IMR-90 (cell line): ENCODE measurements at regions not wholly inside any gene's neighbourhood (a gene's known extent, or its start where the extent isn't known, plus 50 kb on each side); places are given as distances from the start of the nearest gene placed in this dataset.

Experiments
- ATAC-seq: fragments of 200-7000 bp; cut with Tn5 transposase; 2 replicates; pipeline ENCODE4 v1.9.1; 2020; ENCODE audit warnings: low read depth, mild to moderate bottlenecking, moderate library complexity
- BruUV-seq: library from RNA; stranded (reverse); fragments of 400-500 nt; replicated peaks from 2 replicates; lab custom pipeline; 2021; lab: Mats Ljungman, UMichigan
- CTCF ChIA-PET: fragments of 300-600 bp; formaldehyde crosslinking; extraction: SDS; loops from one replicate; lab custom pipeline; 2021; ENCODE audit warnings: antibody characterized with exemption; lab: Yijun Ruan, JAX
- POLR2A ChIA-PET: fragments of 300-600 bp; sonication (Branson Sonifier 250); formaldehyde crosslinking; loops from one replicate; lab custom pipeline; 2022; ENCODE audit warnings: antibody characterized with exemption; ENCODE audit not compliant: unreplicated experiment; lab: Charles Lee
- DNase-seq: peaks from one replicate; pipeline ENCODE4 v3.0.0; 2013
- H2AFZ ChIP-seq: replicated peaks from 2 replicates; pipeline ENCODE3; 2013; ENCODE audit warnings: low read length, mild to moderate bottlenecking; ENCODE audit not compliant: poor library complexity
- H2AK5ac ChIP-seq: 2 replicates; pipeline ENCODE4 v1.6.1; 2013; ENCODE audit warnings: low read depth, low read length, inconsistent platforms
- H2AK9ac ChIP-seq: replicated peaks from 2 replicates; pipeline ENCODE3; 2013; ENCODE audit warnings: mild to moderate bottlenecking, low read depth, low read length, moderate library complexity; ENCODE audit not compliant: poor library complexity
- H2BK120ac ChIP-seq: 2 replicates; pipeline ENCODE4 v1.6.1; 2013; ENCODE audit warnings: low read depth, low read length, inconsistent platforms
- H2BK15ac ChIP-seq: 3 replicates; pipeline ENCODE4 v1.6.1; 2013; ENCODE audit warnings: low read depth, low read length, inconsistent platforms
- H2BK20ac ChIP-seq: 2 replicates; pipeline ENCODE4 v1.6.1; 2013; ENCODE audit warnings: low read depth, mild to moderate bottlenecking, inconsistent platforms, low read length, moderate library complexity
- H2BK5ac ChIP-seq: 2 replicates; pipeline ENCODE4 v1.6.1; 2013; ENCODE audit warnings: mild to moderate bottlenecking, low read depth, low read length, inconsistent platforms; ENCODE audit not compliant: poor library complexity, severe bottlenecking
- H3K14ac ChIP-seq: replicated peaks from 2 replicates; pipeline ENCODE4 v1.6.1; 2013; ENCODE audit warnings: low read depth, low read length, inconsistent platforms
- H3K18ac ChIP-seq: 2 replicates; pipeline ENCODE4 v1.6.1; 2013; ENCODE audit warnings: low read depth, low read length, control low read depth
- H3K23ac ChIP-seq: 2 replicates; pipeline ENCODE4 v1.6.1; 2013; ENCODE audit warnings: low read depth, low read length, inconsistent platforms
- H3K27ac ChIP-seq: 2 replicates; pipeline ENCODE4 v1.5.1; 2013; ENCODE audit warnings: mild to moderate bottlenecking, control low read depth, low read length; ENCODE audit not compliant: insufficient read depth
- H3K27me3 ChIP-seq: 2 replicates; pipeline ENCODE4 v1.6.1; 2013; ENCODE audit warnings: low read length; ENCODE audit not compliant: control insufficient read depth, insufficient read depth
- H3K36me3 ChIP-seq: 2 replicates; pipeline ENCODE4 v1.6.1; 2013; ENCODE audit warnings: low read length, mixed read lengths; ENCODE audit not compliant: control insufficient read depth, insufficient read depth
- H3K4ac ChIP-seq: 2 replicates; pipeline ENCODE4 v1.6.1; 2013; ENCODE audit warnings: low read depth, low read length, inconsistent platforms
- H3K4me1 ChIP-seq: 2 replicates; pipeline ENCODE4 v1.6.1; 2013; ENCODE audit warnings: low read length, mixed read lengths; ENCODE audit not compliant: control insufficient read depth, insufficient read depth
- H3K4me2 ChIP-seq: 2 replicates; pipeline ENCODE4 v1.6.1; 2013; ENCODE audit warnings: low read depth, mild to moderate bottlenecking, control low read depth, low read length, moderate library complexity
- H3K4me3 ChIP-seq: 2 replicates; pipeline ENCODE4 v1.5.1; 2013; ENCODE audit warnings: low read depth, mild to moderate bottlenecking, control low read depth, low read length, moderate library complexity; ENCODE audit not compliant: insufficient read depth
- H3K56ac ChIP-seq: 2 replicates; pipeline ENCODE4 v1.6.1; 2013; ENCODE audit warnings: low read length, inconsistent platforms; ENCODE audit not compliant: insufficient read depth; ENCODE audit errors: extremely low read depth
- H3K79me1 ChIP-seq, 2 experiments: 2 replicates each; pipeline ENCODE4 v1.6.1; 2013; ENCODE audit warnings: low read length in 2 of 2, inconsistent platforms in 1 of 2, low read depth in 1 of 2
- H3K9ac ChIP-seq: 2 replicates; pipeline ENCODE4 v1.6.1; 2013; ENCODE audit warnings: low read depth, low read length, control low read depth
- H3K9me1 ChIP-seq: 2 replicates; pipeline ENCODE4 v1.6.1; 2013; ENCODE audit warnings: low read length, inconsistent platforms; ENCODE audit not compliant: insufficient read depth
- H3K9me3 ChIP-seq: 2 replicates; pipeline ENCODE4 v1.6.1; 2013; ENCODE audit warnings: low read length; ENCODE audit not compliant: control insufficient read depth, insufficient read depth
- H4K20me1 ChIP-seq: 2 replicates; pipeline ENCODE4 v1.6.1; 2013; ENCODE audit warnings: low read length, inconsistent platforms; ENCODE audit not compliant: insufficient read depth
- H4K5ac ChIP-seq: 2 replicates; pipeline ENCODE4 v1.6.1; 2013; ENCODE audit warnings: mild to moderate bottlenecking, low read depth, low read length, control low read depth
- H4K8ac ChIP-seq, 2 experiments: 2 replicates each; pipeline ENCODE4 v1.6.1; 2013; ENCODE audit warnings: low read depth in 2 of 2, low read length in 2 of 2, control low read depth in 1 of 2, inconsistent platforms in 1 of 2
- H4K91ac ChIP-seq: 2 replicates; pipeline ENCODE4 v1.6.1; 2013; ENCODE audit warnings: low read depth, low read length, inconsistent platforms; ENCODE audit not compliant: insufficient read depth
- BHLHE40 ChIP-seq: fragments of 150-350 bp; IDR thresholded peaks from 2 replicates; pipeline ENCODE4 v1.6.1; 2016; ENCODE audit warnings: mild to moderate bottlenecking, low read depth, low read length
- CEBPB ChIP-seq: IDR thresholded peaks from 2 replicates; pipeline ENCODE4 v1.6.1; 2012; ENCODE audit warnings: low read depth, low read length, improper control_type of control experiment
- FOS ChIP-seq: fragments of 150-350 bp; IDR thresholded peaks from 2 replicates; pipeline ENCODE4 v1.6.1; 2016; ENCODE audit warnings: low read depth, low read length
- MAZ ChIP-seq: IDR thresholded peaks from 2 replicates; pipeline ENCODE4 v1.6.1; 2012; ENCODE audit warnings: low read depth, mild to moderate bottlenecking, low read length, improper control_type of control experiment, moderate library complexity, borderline replicate concordance
- NFE2L2 ChIP-seq: fragments of 150-350 bp; IDR thresholded peaks from 2 replicates; pipeline ENCODE4 v1.6.1; 2016; ENCODE audit warnings: low read depth, mild to moderate bottlenecking, low read length
- RFX5 ChIP-seq: IDR thresholded peaks from 2 replicates; pipeline ENCODE4 v1.8.0; 2012; ENCODE audit warnings: low read depth, mild to moderate bottlenecking, low read length, moderate library complexity
- SMC3 ChIP-seq: fragments of 150-350 bp; IDR thresholded peaks from 2 replicates; pipeline ENCODE4 v1.6.1; 2016; ENCODE audit warnings: low read depth, mild to moderate bottlenecking, antibody characterized with exemption, low read length, moderate library complexity
- WGBS, 2 experiments: methylation state at CpG; one replicate each; pipeline versions ENCODE4 v1.1.5 to v1.1.7; 2013; ENCODE audit warnings: missing lambda C conversion rate in 2 of 2; ENCODE audit not compliant: insufficient read length in 1 of 2; ENCODE audit errors: extremely low coverage in 2 of 2; 5-methylcytosine and 5-hydroxymethylcytosine counted together
- dilution Hi-C: fragments of 300-500 bp; cut with HindIII; formaldehyde crosslinking; loops from one replicate; pipeline ENCODE4 v1.14.3; 2018; ENCODE audit warnings: low sequenced_read_pairs; ENCODE audit not compliant: unreplicated experiment
- in situ Hi-C: fragments of 300-500 bp; cut with MboI; formaldehyde crosslinking; loops from 3 replicates; pipeline ENCODE4 v1.14.3; 2019; ENCODE audit warnings: low sequenced_read_pairs, inconsistent platforms, mixed read lengths
- intact Hi-C: fragments of 100-400 bp; cut with micrococcal nuclease; formaldehyde crosslinking; loops from 2 replicates; pipeline ENCODE4 v1.10.0; 2022

DNA sequence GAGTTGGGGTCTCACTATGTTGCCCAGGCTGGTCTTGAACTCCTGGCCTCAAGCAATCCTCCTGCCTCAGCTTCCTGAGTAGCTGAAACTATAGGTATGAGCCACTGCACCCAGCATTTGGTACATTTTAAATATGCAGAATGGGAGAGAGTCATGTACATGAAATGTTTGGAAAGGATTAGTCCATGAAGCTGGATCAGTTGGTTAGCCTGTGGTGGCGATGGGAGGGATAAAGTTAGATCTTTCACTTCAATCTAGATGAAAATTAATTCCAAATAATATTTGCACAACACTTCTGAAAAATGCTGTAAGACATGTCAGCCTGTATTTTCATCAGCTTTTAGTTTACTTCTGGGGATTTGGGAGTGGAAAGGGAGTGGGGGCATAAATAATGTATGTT is 188.9 kb downstream of the HUNK start:
- H3K4me2 ChIP-seq = no peak overlapping the region
- no peak overlapping the region for H2AK5ac ChIP-seq
- H4K5ac ChIP-seq = no peak overlapping the region
- no peaks in the 10 kb centered on the region for H3K79me1 ChIP-seq
- H3K27me3 ChIP-seq = peaks cover 5% of the 10 kb centered on the region; the same call in 1 of the 2 replicates
- H4K8ac ChIP-seq = no peak overlapping the region
- dilution Hi-C loops = no loop called here
- no peak overlapping the region for H3K56ac ChIP-seq
- H3K27ac ChIP-seq = no peak overlapping the region
- no peak overlapping the region for H3K23ac ChIP-seq
- no peak overlapping the region for H4K91ac ChIP-seq
- H3K4me1 ChIP-seq = no peaks in the 10 kb centered on the region
- no peaks in the 10 kb centered on the region for H4K20me1 ChIP-seq
- in situ Hi-C loops = no loop called here
- H3K9ac ChIP-seq = no peak overlapping the region
- no peak overlapping the region for H2BK15ac ChIP-seq
- H3K4me3 ChIP-seq = no peak overlapping the region
- H2AK9ac ChIP-seq = no peak overlapping the region
- H3K9me1 ChIP-seq = no peaks in the 10 kb centered on the region
- no peaks in the 10 kb centered on the region for H3K36me3 ChIP-seq
- no peak for DNase-seq
- no peak overlapping the region for H2BK120ac ChIP-seq
- intact Hi-C loops = no loop called here
- no peaks in the 10 kb centered on the region for H3K9me3 ChIP-seq
- no peak overlapping the region for H3K4ac ChIP-seq
- no CpG with 5 or more reads among the region's 1 CpG for WGBS, 2 experiments
- no peak overlapping the region for H2AFZ ChIP-seq
- BruUV-seq = no TSS peak
- CTCF ChIA-PET = no interaction called here
- no peak for TF ChIP-seq MAZ
- no peak for TF ChIP-seq SMC3
- no peak for TF ChIP-seq BHLHE40
- no peak for TF ChIP-seq FOS
- no peak for TF ChIP-seq RFX5
- no peak for TF ChIP-seq NFE2L2
- TF ChIP-seq CEBPB = no peak
- no peak overlapping the region for H2BK5ac ChIP-seq
- no peak overlapping the region for H3K14ac ChIP-seq
- H2BK20ac ChIP-seq = no peak overlapping the region
- POLR2A ChIA-PET = no interaction called here
- no peak for ATAC-seq
- H3K18ac ChIP-seq = no peak overlapping the region
